Mammary epithelial cell (primary cell): ENCODE measurements at regions not wholly inside any gene's neighbourhood (a gene's known extent, or its start where the extent isn't known, plus 50 kb on each side); places are given as distances from the start of the nearest gene placed in this dataset.

ENCODE experiments used
- CTCF ChIP-seq, 2 donors: IDR thresholded peaks in 1 of 2; conservative IDR thresholded peaks in 1 of 2; 2 replicates each; pipeline ENCODE4 v1.5.1; 2011 to 2012; ENCODE audit warnings: inconsistent platforms in 2 of 2, low read length in 2 of 2, mild to moderate bottlenecking in 2 of 2, control low read depth in 1 of 2, low read depth in 1 of 2; ENCODE audit not compliant: insufficient read depth in 1 of 2; ENCODE audit errors: extremely low read depth in 1 of 2
- EZH2 ChIP-seq: IDR thresholded peaks from 2 replicates; pipeline ENCODE4 v1.6.1; 2012; ENCODE audit warnings: low read length, inconsistent platforms, borderline replicate concordance

GRCh38 chr5:110345623-110346022 lies 380.8 kb downstream of the TMEM232 start:
- no peak for TF ChIP-seq EZH2
- no peak for TF ChIP-seq CTCF (conservative IDR thresholded peaks at IDR 0.05 in 1 of 2, IDR thresholded peaks at IDR 0.05 in 1 of 2; ENCODE audit: extremely low read depth in 1 of 2, insufficient read depth in 1 of 2, low read depth in 1 of 2, low read length in 2 of 2)
